Smooth muscle cell (in vitro differentiated cells): ENCODE measurements at regions not wholly inside any gene's neighbourhood (a gene's known extent, or its start where the extent isn't known, plus 50 kb on each side); places are given as distances from the start of the nearest gene placed in this dataset.
A peak's percentile ranks its signal among the peaks of the same experiment; 100 is the strongest.

Experiments
- DNase-seq: peaks from one replicate; lab custom pipeline; 2025; ENCODE audit not compliant: unreplicated experiment; lab: John Stamatoyannopoulos, UW
- H2AFZ ChIP-seq: fragments of 200-600 bp; sonication (generic); 2 replicates; pipeline ENCODE4 v1.6.0; 2016; ENCODE audit warnings: antibody characterized with exemption, low read depth, mild to moderate bottlenecking
- H3F3A ChIP-seq: fragments of 200-600 bp; sonication (generic); 2 replicates; pipeline ENCODE4 v1.6.0; 2017; ENCODE audit warnings: antibody characterized with exemption, low read depth
- H3K27ac ChIP-seq: fragments of 200-600 bp; sonication (generic); 2 replicates; pipeline ENCODE4 v1.5.1; 2016; ENCODE audit warnings: low read depth, mild to moderate bottlenecking
- H3K27me3 ChIP-seq: fragments of 200-600 bp; sonication (generic); 2 replicates; pipeline ENCODE4 v1.6.1; 2016; ENCODE audit warnings: low read depth, mild to moderate bottlenecking
- H3K36me3 ChIP-seq: fragments of 200-600 bp; sonication (generic); 2 replicates; pipeline ENCODE4 v1.5.1; 2016; ENCODE audit warnings: low read depth
- H3K4me1 ChIP-seq: fragments of 200-600 bp; sonication (generic); 2 replicates; pipeline ENCODE4 v1.5.1; 2016; ENCODE audit warnings: low read depth
- H3K4me2 ChIP-seq: fragments of 200-600 bp; sonication (generic); 2 replicates; pipeline ENCODE4 v1.6.0; 2016; ENCODE audit warnings: mild to moderate bottlenecking
- H3K4me3 ChIP-seq: fragments of 200-600 bp; sonication (generic); 2 replicates; pipeline ENCODE4 v1.5.1; 2016; ENCODE audit warnings: mild to moderate bottlenecking
- H3K79me2 ChIP-seq: fragments of 200-600 bp; sonication (generic); 2 replicates; pipeline ENCODE4 v1.6.0; 2016; ENCODE audit warnings: low read depth, mild to moderate bottlenecking
- H3K9ac ChIP-seq: fragments of 200-600 bp; sonication (generic); 2 replicates; pipeline ENCODE4 v1.6.0; 2016; ENCODE audit warnings: low read depth
- H3K9me3 ChIP-seq: fragments of 200-600 bp; sonication (generic); replicated peaks from 2 replicates; pipeline ENCODE4 v1.5.1; 2016; ENCODE audit warnings: low read depth
- H4K20me1 ChIP-seq: fragments of 200-600 bp; sonication (generic); 2 replicates; pipeline ENCODE4 v1.6.0; 2016; ENCODE audit warnings: low read depth
- WGBS: methylation state at CpG from one replicate; pipeline ENCODE4 v1.1.7; 2016; ENCODE audit warnings: low lambda C conversion rate; 5-methylcytosine and 5-hydroxymethylcytosine counted together
- TF ChIP-seq, protein P1 (sequence below): fragments of 200-600 bp; sonication (generic); IDR thresholded peaks from 2 replicates; pipeline ENCODE4 v1.5.1; 2017; ENCODE audit warnings: borderline replicate concordance, mild to moderate bottlenecking, antibody characterized with exemption; ENCODE audit not compliant: insufficient read depth, poor library complexity, severe bottlenecking

GRCh38 chr17:412211-413015 is 59.8 kb upstream of the RPH3AL start:
- Histone ChIP-seq H3K27me3 (no peaks in the 10 kb centered on the region), H4K20me1 (no peaks in the 10 kb centered on the region), H3K9ac (no peak overlapping the region), H3K79me2 (no peaks in the 10 kb centered on the region), H3K27ac (no peak overlapping the region), H3F3A (peaks cover 6% of the 10 kb centered on the region), H3K9me3 (no peaks in the 10 kb centered on the region), H3K36me3 (no peaks in the 10 kb centered on the region), H3K4me3 (no peak overlapping the region), H3K4me2 (no peak overlapping the region), H2AFZ (no peak overlapping the region), H3K4me1 (peaks cover 3% of the 10 kb centered on the region)
- TF ChIP-seq, protein P1, sequence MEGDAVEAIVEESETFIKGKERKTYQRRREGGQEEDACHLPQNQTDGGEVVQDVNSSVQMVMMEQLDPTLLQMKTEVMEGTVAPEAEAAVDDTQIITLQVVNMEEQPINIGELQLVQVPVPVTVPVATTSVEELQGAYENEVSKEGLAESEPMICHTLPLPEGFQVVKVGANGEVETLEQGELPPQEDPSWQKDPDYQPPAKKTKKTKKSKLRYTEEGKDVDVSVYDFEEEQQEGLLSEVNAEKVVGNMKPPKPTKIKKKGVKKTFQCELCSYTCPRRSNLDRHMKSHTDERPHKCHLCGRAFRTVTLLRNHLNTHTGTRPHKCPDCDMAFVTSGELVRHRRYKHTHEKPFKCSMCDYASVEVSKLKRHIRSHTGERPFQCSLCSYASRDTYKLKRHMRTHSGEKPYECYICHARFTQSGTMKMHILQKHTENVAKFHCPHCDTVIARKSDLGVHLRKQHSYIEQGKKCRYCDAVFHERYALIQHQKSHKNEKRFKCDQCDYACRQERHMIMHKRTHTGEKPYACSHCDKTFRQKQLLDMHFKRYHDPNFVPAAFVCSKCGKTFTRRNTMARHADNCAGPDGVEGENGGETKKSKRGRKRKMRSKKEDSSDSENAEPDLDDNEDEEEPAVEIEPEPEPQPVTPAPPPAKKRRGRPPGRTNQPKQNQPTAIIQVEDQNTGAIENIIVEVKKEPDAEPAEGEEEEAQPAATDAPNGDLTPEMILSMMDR: peak; percentile 74
- no peak for DNase-seq
- 69% methylated on average over 15 of the region's 15 CpGs for WGBS

DNA sequence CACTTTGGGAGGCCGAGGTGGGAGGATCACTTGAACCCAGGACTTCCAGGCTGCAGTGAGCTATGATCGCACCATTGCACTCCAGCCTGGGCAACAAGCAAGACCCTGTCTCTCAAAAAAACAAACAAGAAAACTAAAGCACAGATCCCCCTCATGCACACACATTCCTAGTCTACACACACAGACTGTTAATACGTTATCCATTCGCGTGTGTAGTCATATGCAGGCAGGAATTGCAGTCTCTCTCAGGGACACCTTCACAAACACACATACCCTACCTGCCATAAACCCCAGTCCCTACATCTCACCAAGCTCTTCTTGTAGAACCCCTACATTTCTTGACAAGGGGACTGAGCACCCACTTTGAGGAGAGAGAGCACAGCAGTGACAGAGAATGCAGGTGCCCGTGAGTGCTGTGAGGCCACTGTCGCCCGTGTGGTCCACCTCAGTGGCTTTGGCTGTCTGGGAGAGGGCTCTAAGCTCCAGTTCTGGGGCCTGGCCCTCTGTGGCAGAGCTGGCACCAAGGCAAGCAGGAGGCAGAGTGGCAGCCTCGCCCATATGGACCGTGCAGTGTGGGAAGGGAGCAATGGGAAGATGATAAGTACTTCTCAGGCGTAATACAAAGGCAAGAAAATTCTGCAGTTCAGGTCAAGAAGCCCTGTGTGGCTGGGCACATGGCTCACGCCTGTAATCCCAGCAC is 59.0 kb upstream of the RPH3AL start:
- H3K4me2 ChIP-seq: no peak overlapping the region
- TF ChIP-seq, protein P1: no peak
- H3F3A ChIP-seq: peaks cover 6% of the 10 kb centered on the region
- H3K4me3 ChIP-seq: peak overlapping the region; percentile 80
- no peak overlapping the region for H2AFZ ChIP-seq
- no peaks in the 10 kb centered on the region for H3K9me3 ChIP-seq
- no peak for DNase-seq
- H3K79me2 ChIP-seq: no peaks in the 10 kb centered on the region
- no peak overlapping the region for H3K9ac ChIP-seq
- no peaks in the 10 kb centered on the region for H3K36me3 ChIP-seq
- no peak overlapping the region for H3K27ac ChIP-seq
- 91% methylated on average over 12 of the region's 12 CpGs for WGBS
- no peaks in the 10 kb centered on the region for H3K27me3 ChIP-seq
- no peaks in the 10 kb centered on the region for H4K20me1 ChIP-seq
- H3K4me1 ChIP-seq: peaks cover 3% of the 10 kb centered on the region

GRCh38 chr17:410543-411401 is 58.2 kb upstream of the RPH3AL start:
- Histone ChIP-seq H3K27ac (peak overlapping the region; percentile 55), H3F3A (peaks cover 6% of the 10 kb centered on the region), H2AFZ (peak overlapping the region; percentile 90), H3K4me2 (peak overlapping the region; percentile 97), H4K20me1 (no peaks in the 10 kb centered on the region), H3K9me3 (no peaks in the 10 kb centered on the region), H3K36me3 (no peaks in the 10 kb centered on the region), H3K79me2 (no peaks in the 10 kb centered on the region), H3K27me3 (no peaks in the 10 kb centered on the region), H3K9ac (peak overlapping the region; percentile 87), H3K4me1 (peaks cover 3% of the 10 kb centered on the region), H3K4me3 (peak overlapping the region; percentile 80)
- DNase-seq: no peak
- WGBS: 28% methylated on average over 24 of the region's 27 CpGs
- TF ChIP-seq, protein P1: no peak
